ENCODE measurements at regions not wholly inside any gene's neighbourhood (a gene's known extent, or its start where the extent isn't known, plus 50 kb on each side); places are given as distances from the start of the nearest gene placed in this dataset.

- no peak for DNase-seq
Measured at GRCh38 chr5:173807181-173807655, 80.9 kb upstream of the CPEB4 start.

- DNase-seq: no peak
Measured at GRCh38 chr5:173808079-173808808, 79.9 kb upstream of the CPEB4 start.

- DNase-seq: no peak
Measured at GRCh38 chr5:173809014-173809413, 79.1 kb upstream of the CPEB4 start.

- DNase-seq: no peak
Measured at GRCh38 chr5:173812811-173813550, 75.2 kb upstream of the CPEB4 start.

- DNase-seq: no peak
Measured at GRCh38 chr5:173814053-173814452, 74.1 kb upstream of the CPEB4 start.

GRCh38 chr5:173815571-173815970, 72.6 kb upstream of the CPEB4 start:
- DNase-seq: no peak

GRCh38 chr5:173816728-173817127, 71.4 kb upstream of the CPEB4 start:
- no peak for DNase-seq

GRCh38 chr5:173817561-173817960, 70.6 kb upstream of the CPEB4 start:
- no peak for DNase-seq

GRCh38 chr5:173819521-173819920, 68.6 kb upstream of the CPEB4 start:
- DNase-seq: no peak

- no peak for DNase-seq
Measured at GRCh38 chr5:173823274-173823644, 64.9 kb upstream of the CPEB4 start.

- DNase-seq: no peak
Measured at GRCh38 chr5:173823721-173824567, 64.2 kb upstream of the CPEB4 start.

GRCh38 chr5:173825215-173825865, 62.8 kb upstream of the CPEB4 start:
- DNase-seq: peak; percentile 39

- no peak for DNase-seq
Measured at GRCh38 chr5:173826086-173826427, 62.1 kb upstream of the CPEB4 start.

- DNase-seq: no peak
Measured at GRCh38 chr5:173826428-173827350, 61.5 kb upstream of the CPEB4 start.

GRCh38 chr5:173828952-173829351, 59.2 kb upstream of the CPEB4 start:
- DNase-seq: no peak

GRCh38 chr5:173829826-173830225, 58.3 kb upstream of the CPEB4 start:
- DNase-seq: no peak

GRCh38 chr5:173830421-173830820, 57.7 kb upstream of the CPEB4 start:
- DNase-seq: no peak

- no peak for DNase-seq
Measured at GRCh38 chr5:173831196-173831914, 56.8 kb upstream of the CPEB4 start.

GRCh38 chr5:173832386-173832785, 55.8 kb upstream of the CPEB4 start:
- DNase-seq: no peak

GRCh38 chr5:173833196-173833985, 54.8 kb upstream of the CPEB4 start:
- DNase-seq: no peak
